ENCODE measurements at regions not wholly inside any gene's neighbourhood (a gene's known extent, or its start where the extent isn't known, plus 50 kb on each side); places are given as distances from the start of the nearest gene placed in this dataset.

DNA sequence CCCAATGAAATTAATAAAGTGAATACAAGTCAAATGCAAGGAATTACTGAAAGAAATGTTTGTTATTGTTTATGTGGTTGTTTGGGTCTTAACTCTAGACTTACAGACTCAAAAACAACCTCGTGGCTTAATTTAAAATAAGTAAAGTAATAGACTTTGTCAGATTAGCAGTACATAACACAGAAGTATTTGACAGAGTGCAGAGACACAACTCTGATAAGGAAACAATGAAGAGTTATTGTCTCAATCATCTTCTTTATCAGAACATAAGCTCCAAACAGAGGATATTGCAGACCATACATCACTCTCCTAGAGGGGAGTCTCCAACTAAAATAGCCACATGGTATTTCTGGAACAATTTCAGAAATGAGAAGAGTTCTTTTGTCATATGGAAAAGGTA, 487.7 kb upstream of the HS3ST5 start:
- TF ChIP-seq POLR2AphosphoS5 (IDR thresholded peaks at IDR 0.05; ENCODE audit: low read depth, low read length) (no peak), RAD21 (IDR thresholded peaks at IDR 0.05; ENCODE audit: low read depth) (no peak), CEBPB (IDR thresholded peaks at IDR 0.05; ENCODE audit: low read depth) (no peak), POLR2A (IDR thresholded peaks at IDR 0.05; ENCODE audit: borderline replicate concordance, extremely low read depth, insufficient read depth, insufficient read length) (no peak), EZH2 (IDR thresholded peaks at IDR 0.05) (no peak)
- TF ChIP-seq, protein P1, sequence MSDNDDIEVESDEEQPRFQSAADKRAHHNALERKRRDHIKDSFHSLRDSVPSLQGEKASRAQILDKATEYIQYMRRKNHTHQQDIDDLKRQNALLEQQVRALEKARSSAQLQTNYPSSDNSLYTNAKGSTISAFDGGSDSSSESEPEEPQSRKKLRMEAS (IDR thresholded peaks at IDR 0.05) = no peak
- TF ChIP-seq, protein P2, sequence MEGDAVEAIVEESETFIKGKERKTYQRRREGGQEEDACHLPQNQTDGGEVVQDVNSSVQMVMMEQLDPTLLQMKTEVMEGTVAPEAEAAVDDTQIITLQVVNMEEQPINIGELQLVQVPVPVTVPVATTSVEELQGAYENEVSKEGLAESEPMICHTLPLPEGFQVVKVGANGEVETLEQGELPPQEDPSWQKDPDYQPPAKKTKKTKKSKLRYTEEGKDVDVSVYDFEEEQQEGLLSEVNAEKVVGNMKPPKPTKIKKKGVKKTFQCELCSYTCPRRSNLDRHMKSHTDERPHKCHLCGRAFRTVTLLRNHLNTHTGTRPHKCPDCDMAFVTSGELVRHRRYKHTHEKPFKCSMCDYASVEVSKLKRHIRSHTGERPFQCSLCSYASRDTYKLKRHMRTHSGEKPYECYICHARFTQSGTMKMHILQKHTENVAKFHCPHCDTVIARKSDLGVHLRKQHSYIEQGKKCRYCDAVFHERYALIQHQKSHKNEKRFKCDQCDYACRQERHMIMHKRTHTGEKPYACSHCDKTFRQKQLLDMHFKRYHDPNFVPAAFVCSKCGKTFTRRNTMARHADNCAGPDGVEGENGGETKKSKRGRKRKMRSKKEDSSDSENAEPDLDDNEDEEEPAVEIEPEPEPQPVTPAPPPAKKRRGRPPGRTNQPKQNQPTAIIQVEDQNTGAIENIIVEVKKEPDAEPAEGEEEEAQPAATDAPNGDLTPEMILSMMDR (IDR thresholded peaks at IDR 0.05 in 2 of 3, conservative IDR thresholded peaks at IDR 0.05 in 1 of 3; ENCODE audit: borderline replicate concordance in 1 of 3, insufficient read depth in 1 of 3, low read depth in 2 of 3, low read length in 2 of 3) = no peak
- TF ChIP-seq, protein P3, sequence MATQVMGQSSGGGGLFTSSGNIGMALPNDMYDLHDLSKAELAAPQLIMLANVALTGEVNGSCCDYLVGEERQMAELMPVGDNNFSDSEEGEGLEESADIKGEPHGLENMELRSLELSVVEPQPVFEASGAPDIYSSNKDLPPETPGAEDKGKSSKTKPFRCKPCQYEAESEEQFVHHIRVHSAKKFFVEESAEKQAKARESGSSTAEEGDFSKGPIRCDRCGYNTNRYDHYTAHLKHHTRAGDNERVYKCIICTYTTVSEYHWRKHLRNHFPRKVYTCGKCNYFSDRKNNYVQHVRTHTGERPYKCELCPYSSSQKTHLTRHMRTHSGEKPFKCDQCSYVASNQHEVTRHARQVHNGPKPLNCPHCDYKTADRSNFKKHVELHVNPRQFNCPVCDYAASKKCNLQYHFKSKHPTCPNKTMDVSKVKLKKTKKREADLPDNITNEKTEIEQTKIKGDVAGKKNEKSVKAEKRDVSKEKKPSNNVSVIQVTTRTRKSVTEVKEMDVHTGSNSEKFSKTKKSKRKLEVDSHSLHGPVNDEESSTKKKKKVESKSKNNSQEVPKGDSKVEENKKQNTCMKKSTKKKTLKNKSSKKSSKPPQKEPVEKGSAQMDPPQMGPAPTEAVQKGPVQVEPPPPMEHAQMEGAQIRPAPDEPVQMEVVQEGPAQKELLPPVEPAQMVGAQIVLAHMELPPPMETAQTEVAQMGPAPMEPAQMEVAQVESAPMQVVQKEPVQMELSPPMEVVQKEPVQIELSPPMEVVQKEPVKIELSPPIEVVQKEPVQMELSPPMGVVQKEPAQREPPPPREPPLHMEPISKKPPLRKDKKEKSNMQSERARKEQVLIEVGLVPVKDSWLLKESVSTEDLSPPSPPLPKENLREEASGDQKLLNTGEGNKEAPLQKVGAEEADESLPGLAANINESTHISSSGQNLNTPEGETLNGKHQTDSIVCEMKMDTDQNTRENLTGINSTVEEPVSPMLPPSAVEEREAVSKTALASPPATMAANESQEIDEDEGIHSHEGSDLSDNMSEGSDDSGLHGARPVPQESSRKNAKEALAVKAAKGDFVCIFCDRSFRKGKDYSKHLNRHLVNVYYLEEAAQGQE (IDR thresholded peaks at IDR 0.05; ENCODE audit: low read depth) = no peak
